Activated CD8-positive, alpha-beta T cell treated with anti-CD3 and anti-CD28 coated beads for 36 hours (primary cell): ENCODE measurements at regions not wholly inside any gene's neighbourhood (a gene's known extent, or its start where the extent isn't known, plus 50 kb on each side); places are given as distances from the start of the nearest gene placed in this dataset.

Experiments used
- ATAC-seq: fragments of 200-7000 bp; cut with Tn5 transposase; one replicate; pipeline ENCODE4 v1.10.0; 2021; ENCODE audit warnings: mild to moderate bottlenecking, moderate library complexity
- CTCF ChIA-PET: fragments of 350-600 bp; sonication (Branson Sonifier 250); formaldehyde crosslinking; loops from one replicate; lab custom pipeline; 2021; ENCODE audit warnings: antibody characterized with exemption; lab: Charles Lee
- POLR2A ChIA-PET: fragments of 350-600 bp; sonication (Branson Sonifier 250); formaldehyde crosslinking; loops from one replicate; lab custom pipeline; 2021; ENCODE audit warnings: antibody characterized with exemption; lab: Charles Lee
- DNase-seq: peaks from one replicate; pipeline ENCODE4 v3.0.0-alpha.2; 2020
- H3K27ac Mint-ChIP-seq: one replicate; pipeline ENCODE4 v1.8.0; 2021; ENCODE audit warnings: mild to moderate bottlenecking, mixed read lengths
- H3K27me3 Mint-ChIP-seq: one replicate; pipeline ENCODE4 v1.8.0; 2021; ENCODE audit warnings: mixed read lengths
- H3K36me3 Mint-ChIP-seq: one replicate; pipeline ENCODE4 v1.8.0; 2021; ENCODE audit warnings: low read depth, mixed read lengths
- H3K4me1 Mint-ChIP-seq: one replicate; pipeline ENCODE4 v1.8.0; 2021; ENCODE audit warnings: low read depth, mixed read lengths
- H3K4me3 Mint-ChIP-seq: one replicate; pipeline ENCODE4 v1.8.0; 2021; ENCODE audit warnings: mild to moderate bottlenecking, moderate library complexity, mixed read lengths
- H3K9me3 Mint-ChIP-seq: one replicate; pipeline ENCODE4 v1.8.0; 2021; ENCODE audit warnings: mixed read lengths
- CTCF ChIP-seq: fragments of 200-600 bp; IDR thresholded peaks from one replicate; pipeline ENCODE4 v1.8.0; 2022; ENCODE audit warnings: antibody characterized with exemption, mild to moderate bottlenecking
- intact Hi-C: fragments of 100-400 bp; cut with micrococcal nuclease; formaldehyde crosslinking; loops from one replicate; pipeline ENCODE4 v1.10.0; 2022

DNA sequence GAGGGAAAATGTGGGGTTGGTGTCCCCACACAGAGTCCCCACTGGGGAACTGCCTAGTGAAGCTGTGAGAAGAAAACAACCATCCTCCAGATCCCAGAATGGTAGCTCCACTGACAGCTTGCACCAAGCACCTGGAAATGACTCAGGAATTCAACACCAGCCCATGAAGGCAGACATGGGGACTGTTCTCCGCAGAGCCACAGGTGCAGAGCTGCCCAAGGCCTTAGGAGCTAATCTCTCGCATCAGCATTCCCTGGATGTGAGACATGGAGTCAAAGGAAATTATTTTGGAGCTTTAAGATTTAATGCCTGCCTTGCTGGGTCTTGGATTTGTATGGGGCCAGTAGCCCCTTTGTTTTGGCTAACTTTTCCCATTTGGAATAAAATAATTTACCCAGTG is 367.9 kb downstream of the FAM133A start:
- DNase-seq, result no peak
- H3K4me1 Mint-ChIP-seq, result no peaks in the 10 kb centered on the region
- H3K9me3 Mint-ChIP-seq, result peaks cover 2% of the 10 kb centered on the region
- H3K4me3 Mint-ChIP-seq, result no peak overlapping the region
- ChIA-PET POLR2A (no interaction called here), CTCF (no interaction called here)
- no peak for ATAC-seq
- H3K36me3 Mint-ChIP-seq, result no peaks in the 10 kb centered on the region
- intact Hi-C loops, result no loop called here
- H3K27ac Mint-ChIP-seq, result no peak overlapping the region
- no peak for TF ChIP-seq CTCF
- H3K27me3 Mint-ChIP-seq, result no peaks in the 10 kb centered on the region

DNA sequence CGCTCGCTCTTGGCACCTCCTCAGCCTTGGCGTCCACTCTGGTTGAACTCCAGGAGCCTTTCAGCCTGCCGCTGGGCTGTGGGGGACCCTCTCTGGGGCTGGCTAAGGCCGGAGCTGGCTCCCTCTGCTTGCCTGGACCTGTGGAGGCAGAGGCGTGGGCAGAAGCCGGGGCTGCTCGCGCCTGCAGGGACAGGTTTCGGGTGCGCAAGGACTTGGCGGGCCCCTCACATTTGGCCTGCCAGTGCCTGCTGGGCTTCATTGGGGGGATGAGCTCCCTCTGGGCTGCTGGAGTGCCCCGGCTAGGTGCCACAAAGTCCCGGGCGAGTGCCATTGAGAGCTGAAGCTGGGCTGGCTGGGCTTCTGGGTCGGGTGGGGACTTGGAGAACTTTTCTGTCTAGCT is 371.7 kb downstream of the FAM133A start:
- H3K9me3 Mint-ChIP-seq, result peaks cover 5% of the 10 kb centered on the region
- CTCF ChIA-PET, result no interaction called here
- no peak for TF ChIP-seq CTCF
- DNase-seq, result no peak
- POLR2A ChIA-PET, result no interaction called here
- intact Hi-C loops, result no loop called here
- no peaks in the 10 kb centered on the region for H3K36me3 Mint-ChIP-seq
- no peak overlapping the region for H3K4me3 Mint-ChIP-seq
- no peak for ATAC-seq
- H3K4me1 Mint-ChIP-seq, result no peaks in the 10 kb centered on the region
- H3K27me3 Mint-ChIP-seq, result no peaks in the 10 kb centered on the region
- H3K27ac Mint-ChIP-seq, result no peak overlapping the region

- Mint-ChIP-seq H3K27me3 (no peaks in the 10 kb centered on the region), H3K4me1 (no peaks in the 10 kb centered on the region)
- intact Hi-C loops, result no loop called here
Observed at GRCh38 chrX:94051926-94052325, 377.9 kb downstream of the FAM133A start.

GRCh38 chrX:94053575-94053974 is 379.6 kb downstream of the FAM133A start:
- ATAC-seq (no peak), DNase-seq (no peak)
- Mint-ChIP-seq H3K4me3 (no peak overlapping the region), H3K4me1 (no peaks in the 10 kb centered on the region), H3K27me3 (no peaks in the 10 kb centered on the region), H3K27ac (no peak overlapping the region), H3K36me3 (no peaks in the 10 kb centered on the region), H3K9me3 (peaks cover 3% of the 10 kb centered on the region)
- CTCF ChIA-PET, result no interaction called here
- no peak for TF ChIP-seq CTCF
- POLR2A ChIA-PET, result no interaction called here
- intact Hi-C loops, result no loop called here

More at GRCh38 chrX:94051926-94052325, 377.9 kb downstream of the FAM133A start:
- CTCF ChIA-PET, result no interaction called here
- H3K9me3 Mint-ChIP-seq, result peaks cover 3% of the 10 kb centered on the region
- no peaks in the 10 kb centered on the region for H3K36me3 Mint-ChIP-seq
- DNase-seq (no peak), ATAC-seq (no peak)
- TF ChIP-seq CTCF, result no peak
- POLR2A ChIA-PET, result interaction anchor here (0.6 kb wide), 1 partner anchor 445 kb away, joined by 3 read pairs; no protein-coding TSS in a partner anchor
- no peak overlapping the region for H3K27ac Mint-ChIP-seq
- no peak overlapping the region for H3K4me3 Mint-ChIP-seq

GRCh38 chrX:94057385-94057784 is 383.4 kb downstream of the FAM133A start:
- CTCF ChIA-PET, result no interaction called here
- intact Hi-C loops, result no loop called here
- no peaks in the 10 kb centered on the region for H3K9me3 Mint-ChIP-seq
- no peaks in the 10 kb centered on the region for H3K36me3 Mint-ChIP-seq
- H3K4me1 Mint-ChIP-seq, result no peaks in the 10 kb centered on the region
- DNase-seq, result no peak
- no peaks in the 10 kb centered on the region for H3K27me3 Mint-ChIP-seq
- H3K4me3 Mint-ChIP-seq, result no peak overlapping the region
- POLR2A ChIA-PET, result no interaction called here
- no peak for TF ChIP-seq CTCF
- ATAC-seq, result no peak
- no peak overlapping the region for H3K27ac Mint-ChIP-seq
